NCI-H2029 (cell line): ENCODE measurements at regions not wholly inside any gene's neighbourhood (a gene's known extent, or its start where the extent isn't known, plus 50 kb on each side); places are given as distances from the start of the nearest gene placed in this dataset.
A peak's percentile ranks its signal among the peaks of the same experiment; 100 is the strongest.
"Not testable (repeated sequence)": the region's sequence is repeated elsewhere in the genome, so short reads cannot be mapped to it uniquely, and the experiment has no call there.

Experiments used
- DNase-seq: peaks from one replicate; lab custom pipeline; 2025; lab: John Stamatoyannopoulos, UW

GRCh38 chr3:13248640-13249039, 171.5 kb downstream of the NUP210 start:
- no peak for DNase-seq

GRCh38 chr3:13245615-13245978, 172.4 kb upstream of the IQSEC1 start:
- no peak for DNase-seq

GRCh38 chr3:13243586-13243985, 170.4 kb upstream of the IQSEC1 start:
- DNase-seq = no peak

GRCh38 chr3:13242364-13242737, 169.1 kb upstream of the IQSEC1 start:
- DNase-seq = no peak

- no peak for DNase-seq
Observed at GRCh38 chr3:13241621-13242363, 168.6 kb upstream of the IQSEC1 start.

- DNase-seq = no peak
Observed at GRCh38 chr3:13240928-13241618, 167.8 kb upstream of the IQSEC1 start.

- no peak for DNase-seq
Observed at GRCh38 chr3:13239467-13239760, 166.2 kb upstream of the IQSEC1 start.

- DNase-seq = no peak
Observed at GRCh38 chr3:13238687-13239466, 165.6 kb upstream of the IQSEC1 start.

GRCh38 chr3:13237776-13238490, 164.7 kb upstream of the IQSEC1 start:
- no peak for DNase-seq

- no peak for DNase-seq
Observed at GRCh38 chr3:13236557-13237173, 163.4 kb upstream of the IQSEC1 start.

GRCh38 chr3:13235897-13236296, 162.7 kb upstream of the IQSEC1 start:
- DNase-seq = peak; percentile 19

GRCh38 chr3:13235079-13235478, 161.8 kb upstream of the IQSEC1 start:
- DNase-seq = no peak

GRCh38 chr3:13234666-13235065, 161.4 kb upstream of the IQSEC1 start:
- DNase-seq = no peak

GRCh38 chr3:13233487-13234485, 160.6 kb upstream of the IQSEC1 start:
- DNase-seq = no peak

- DNase-seq = no peak
Observed at GRCh38 chr3:13231781-13232666, 158.8 kb upstream of the IQSEC1 start.

GRCh38 chr3:13229273-13229949, 156.2 kb upstream of the IQSEC1 start:
- DNase-seq = peak; percentile 9

GRCh38 chr3:13228584-13228983, 155.4 kb upstream of the IQSEC1 start:
- DNase-seq = no peak

- not testable (repeated sequence) for DNase-seq
Observed at GRCh38 chr3:13228169-13228568, 154.9 kb upstream of the IQSEC1 start.
